ENCODE measurements at regions not wholly inside any gene's neighbourhood (a gene's known extent, or its start where the extent isn't known, plus 50 kb on each side); places are given as distances from the start of the nearest gene placed in this dataset.

DNA sequence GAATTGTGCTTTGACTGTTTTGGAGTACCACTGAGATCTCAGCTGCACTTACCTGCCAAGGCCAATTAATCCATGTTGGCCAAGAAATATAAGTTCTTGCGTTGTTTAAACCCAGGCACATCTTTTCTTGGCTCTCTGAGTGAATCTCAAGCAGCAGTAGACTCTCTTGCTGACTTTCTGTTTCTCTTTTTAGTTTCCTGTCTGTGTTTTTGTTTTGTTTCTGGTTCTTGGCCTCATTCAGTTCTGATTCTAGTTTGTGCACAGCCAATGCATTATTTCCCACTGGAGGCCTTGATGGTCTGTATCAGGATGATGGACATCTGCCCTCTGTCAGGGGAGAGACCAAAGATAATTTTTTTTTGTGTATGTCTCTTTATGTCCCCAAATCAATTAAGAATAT is 379.4 kb downstream of the CDH2 start:
- CTCF ChIA-PET: no interaction called here
- DNase-seq: no peak
- Mint-ChIP-seq H3K4me1 (no peaks in the 10 kb centered on the region), H3K4me3 (no peak overlapping the region), H3K9me3 (peaks cover 1% of the 10 kb centered on the region), H3K36me3 (no peaks in the 10 kb centered on the region), H3K27ac (no peak overlapping the region), H3K27me3 (no peaks in the 10 kb centered on the region)

DNA sequence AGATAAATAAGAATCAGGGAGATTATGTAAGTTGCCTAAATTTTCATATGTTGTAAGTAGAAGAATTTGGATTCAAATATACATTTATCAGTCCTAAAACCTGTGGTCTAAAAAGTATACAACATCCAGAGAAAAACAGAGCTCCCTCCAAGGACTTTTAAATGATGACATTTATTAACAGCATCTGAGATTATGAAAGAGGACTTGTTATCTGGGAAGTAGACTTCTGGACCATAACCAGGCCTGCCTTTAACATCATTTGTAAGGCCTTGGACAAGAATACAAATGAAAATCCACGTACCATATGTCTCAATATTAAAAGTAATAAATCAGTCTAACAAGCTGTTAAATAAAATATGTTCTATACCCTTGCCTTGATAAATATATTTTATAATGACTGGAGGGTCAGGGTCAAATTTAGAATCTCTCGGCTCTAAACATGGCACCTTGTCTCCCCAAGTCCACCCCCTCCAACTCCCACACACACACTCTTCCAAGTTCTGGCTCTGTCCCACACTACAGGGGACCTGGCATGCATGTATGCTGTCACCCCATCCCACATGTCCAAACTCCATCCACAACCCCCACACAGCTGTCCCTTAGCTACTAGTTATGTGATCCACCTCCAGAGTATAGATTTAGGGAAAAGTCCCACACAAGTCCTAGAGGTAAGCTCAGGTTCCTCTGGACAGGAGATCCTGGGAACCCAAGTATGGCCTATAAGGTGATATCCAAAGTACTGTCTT is 382.6 kb downstream of the CDH2 start:
- DNase-seq: no peak

DNA sequence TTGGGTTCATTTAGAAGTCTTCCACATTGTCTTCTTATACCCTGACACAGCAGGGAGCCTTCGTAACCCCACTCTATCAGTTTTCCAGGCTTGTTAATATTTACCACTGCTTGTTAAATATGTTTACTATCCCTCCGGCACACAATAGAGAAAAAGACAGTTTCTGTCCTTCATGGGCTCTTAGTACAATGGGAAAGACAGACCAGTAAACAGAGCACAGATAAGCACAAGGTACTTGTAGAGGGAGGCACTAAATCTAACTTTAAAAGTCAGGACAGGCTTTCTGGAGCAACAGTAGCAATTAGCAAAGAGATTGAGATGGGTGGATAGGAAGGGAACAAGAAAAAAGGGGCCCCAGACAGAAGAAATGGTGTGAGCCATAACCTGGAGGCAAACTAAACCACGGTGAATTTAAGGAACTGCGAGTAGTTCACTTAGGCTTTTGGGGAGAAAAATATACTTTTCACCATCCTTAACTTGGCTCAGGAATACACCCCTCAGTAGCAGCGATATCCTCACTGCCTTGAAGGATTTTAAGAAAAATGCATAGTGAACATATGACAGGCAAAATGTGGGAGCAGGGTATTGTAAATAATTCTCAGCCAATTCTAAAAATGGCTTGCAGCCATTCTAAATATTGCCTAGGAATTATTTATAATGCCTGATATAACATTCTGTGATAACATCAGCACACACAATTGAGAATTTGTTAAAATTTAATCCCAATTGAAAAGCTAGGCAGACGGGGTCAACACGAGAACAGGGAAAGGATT is 383.7 kb downstream of the CDH2 start:
- CTCF ChIA-PET: no interaction called here
- DNase-seq: no peak
- Mint-ChIP-seq H3K27ac (no peak overlapping the region), H3K27me3 (no peaks in the 10 kb centered on the region), H3K4me3 (no peak overlapping the region), H3K9me3 (peaks cover 1% of the 10 kb centered on the region), H3K36me3 (no peaks in the 10 kb centered on the region), H3K4me1 (no peaks in the 10 kb centered on the region)

More for the DNA sequence above, 382.6 kb downstream of the CDH2 start:
- H3K4me3 Mint-ChIP-seq: no peak overlapping the region
- peaks cover 1% of the 10 kb centered on the region for H3K9me3 Mint-ChIP-seq
- CTCF ChIA-PET: no interaction called here
- H3K27me3 Mint-ChIP-seq: no peaks in the 10 kb centered on the region
- H3K27ac Mint-ChIP-seq: no peak overlapping the region
- no peaks in the 10 kb centered on the region for H3K4me1 Mint-ChIP-seq
- H3K36me3 Mint-ChIP-seq: no peaks in the 10 kb centered on the region

DNA sequence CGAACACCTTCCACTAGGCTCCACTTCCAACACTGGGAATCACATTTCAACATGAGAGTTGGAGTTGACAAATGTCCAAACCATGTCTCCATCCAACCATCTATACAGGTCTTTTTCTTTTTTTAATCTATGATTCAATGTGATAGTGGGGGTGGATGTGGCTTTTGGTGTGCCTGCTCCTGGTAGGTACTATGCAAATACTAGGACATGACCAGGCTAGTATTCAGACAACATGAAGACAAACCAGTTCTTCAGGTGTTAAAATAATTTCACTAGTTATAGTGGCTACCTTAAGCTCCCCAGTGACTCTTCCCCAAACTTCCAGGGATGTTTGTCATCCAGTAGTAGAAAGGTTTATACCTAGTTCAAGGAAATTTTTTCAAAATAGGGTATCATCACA is 387.5 kb downstream of the CDH2 start:
- no peak overlapping the region for H3K4me3 Mint-ChIP-seq
- no peak overlapping the region for H3K27ac Mint-ChIP-seq
- H3K4me1 Mint-ChIP-seq: no peaks in the 10 kb centered on the region
- DNase-seq: no peak
- no peaks in the 10 kb centered on the region for H3K36me3 Mint-ChIP-seq
- peaks cover 11% of the 10 kb centered on the region for H3K9me3 Mint-ChIP-seq
- CTCF ChIA-PET: interaction anchor here (0.5 to 0.6 kb wide), 2 partner anchors 38 to 1740 kb away, joined by 3 read pairs; no protein-coding TSS in a partner anchor
- H3K27me3 Mint-ChIP-seq: no peaks in the 10 kb centered on the region

DNA sequence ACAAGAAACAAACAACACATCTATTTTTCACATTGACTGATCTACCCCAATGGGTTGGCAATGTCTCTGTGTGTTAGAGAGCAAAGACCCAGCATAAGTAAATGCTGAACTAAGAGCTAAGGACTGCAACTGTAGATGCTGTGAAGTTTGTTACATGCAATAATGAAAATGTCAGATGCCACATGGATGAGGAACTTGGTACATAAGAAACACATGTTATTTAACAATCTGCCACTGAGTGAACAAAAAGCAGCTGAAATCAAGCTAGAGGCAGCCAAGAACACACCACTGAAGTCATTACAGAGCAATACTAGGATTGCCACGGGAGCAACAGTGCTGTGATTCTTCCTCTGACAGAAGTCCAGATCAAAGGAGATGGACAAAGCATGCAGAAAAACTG is 389.4 kb downstream of the CDH2 start:
- H3K36me3 Mint-ChIP-seq: no peaks in the 10 kb centered on the region
- DNase-seq: no peak
- H3K4me1 Mint-ChIP-seq: no peaks in the 10 kb centered on the region
- peaks cover 10% of the 10 kb centered on the region for H3K9me3 Mint-ChIP-seq
- CTCF ChIA-PET: no interaction called here
- H3K4me3 Mint-ChIP-seq: no peak overlapping the region
- no peaks in the 10 kb centered on the region for H3K27me3 Mint-ChIP-seq
- no peak overlapping the region for H3K27ac Mint-ChIP-seq

DNA sequence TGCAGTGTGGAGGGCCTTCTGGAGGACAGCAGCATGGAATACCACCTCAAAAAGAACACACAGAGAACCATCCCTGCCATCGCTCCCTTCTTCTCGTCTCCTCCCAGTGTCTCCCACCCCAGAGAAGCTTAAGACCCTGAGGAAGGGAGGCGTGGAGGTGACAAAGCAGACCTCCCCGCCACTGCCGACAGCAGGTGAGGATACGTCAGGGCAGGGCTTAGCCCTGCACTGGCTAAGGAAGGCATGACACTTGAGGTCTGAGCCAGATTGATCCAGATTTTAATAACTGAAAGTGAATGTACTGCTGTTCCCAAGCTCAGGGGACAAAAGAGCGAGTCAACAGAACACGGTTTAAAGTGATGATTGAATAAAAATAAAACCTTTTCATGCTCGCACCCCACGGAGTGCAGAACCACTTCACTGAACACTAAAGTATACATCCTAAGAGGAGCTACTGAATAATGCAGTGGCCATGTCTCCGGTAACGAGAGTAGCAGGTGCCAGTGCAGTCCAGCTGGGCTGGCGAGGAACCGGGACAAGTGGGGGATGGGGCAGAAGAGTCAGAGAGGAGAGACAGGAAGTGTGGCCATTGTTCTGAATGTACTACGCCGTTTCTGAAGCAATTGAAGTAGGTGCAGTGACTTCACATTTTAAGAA is 391.0 kb downstream of the CDH2 start:
- Mint-ChIP-seq H3K27me3 (no peaks in the 10 kb centered on the region), H3K4me3 (no peak overlapping the region), H3K9me3 (peaks cover 15% of the 10 kb centered on the region), H3K36me3 (no peaks in the 10 kb centered on the region), H3K4me1 (no peaks in the 10 kb centered on the region), H3K27ac (no peak overlapping the region)
- no peak for DNase-seq
- CTCF ChIA-PET: no interaction called here

DNA sequence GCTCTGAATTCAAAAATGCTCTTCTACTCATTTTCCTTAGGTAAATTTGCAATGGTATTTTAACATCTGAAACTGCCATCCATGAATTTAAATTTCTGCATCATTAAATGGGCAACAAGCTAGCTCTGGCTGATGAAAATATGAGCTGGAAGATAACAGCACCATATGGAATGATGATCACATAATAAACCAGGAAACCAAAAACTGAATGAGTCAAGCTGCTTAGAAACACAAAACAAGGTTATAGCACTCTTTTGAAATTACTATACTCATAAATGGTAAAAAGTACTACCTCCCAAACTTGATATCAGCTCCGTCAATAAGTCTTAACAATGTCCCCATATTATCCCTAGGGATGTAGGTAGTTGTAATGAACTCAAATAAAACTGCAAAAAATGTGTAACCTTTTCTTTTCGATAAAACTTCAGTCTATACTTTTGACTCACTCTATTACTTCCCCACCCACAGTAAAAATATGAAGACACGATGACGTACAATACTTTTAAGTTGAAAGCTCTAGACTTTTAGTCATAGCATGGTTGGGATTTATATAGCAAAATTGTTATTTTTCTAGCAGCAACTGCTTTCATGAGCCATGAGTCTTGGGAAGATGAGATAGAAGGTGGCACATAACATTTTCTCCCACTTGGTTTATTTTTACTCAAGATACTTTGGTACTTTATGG is 396.7 kb downstream of the CDH2 start:
- H3K27ac Mint-ChIP-seq: no peak overlapping the region
- peaks cover 11% of the 10 kb centered on the region for H3K9me3 Mint-ChIP-seq
- no peak for DNase-seq
- H3K4me3 Mint-ChIP-seq: no peak overlapping the region
- H3K36me3 Mint-ChIP-seq: no peaks in the 10 kb centered on the region
- CTCF ChIA-PET: no interaction called here
- H3K27me3 Mint-ChIP-seq: no peaks in the 10 kb centered on the region
- no peaks in the 10 kb centered on the region for H3K4me1 Mint-ChIP-seq

DNA sequence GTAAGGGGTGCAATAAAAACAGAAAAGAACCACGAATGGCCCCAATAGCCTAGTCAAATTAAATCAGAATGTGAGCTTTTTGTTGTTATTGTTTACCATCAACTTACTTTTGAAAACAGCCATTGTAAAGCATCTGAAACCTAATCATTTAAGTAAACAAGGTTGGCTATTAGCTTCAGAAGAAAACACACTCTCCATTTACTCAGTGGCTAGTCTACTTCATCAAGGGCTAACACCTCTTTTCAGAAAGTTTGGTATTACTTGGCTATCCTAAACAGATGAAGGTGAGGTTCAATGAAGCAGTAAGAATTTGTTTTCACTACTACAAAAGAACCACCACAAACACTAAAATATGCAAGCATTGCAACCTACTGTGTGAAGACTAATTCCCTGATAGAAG is 398.0 kb downstream of the CDH2 start:
- CTCF ChIA-PET: no interaction called here
- H3K4me3 Mint-ChIP-seq: no peak overlapping the region
- H3K9me3 Mint-ChIP-seq: peaks cover 10% of the 10 kb centered on the region
- no peak for DNase-seq
- H3K36me3 Mint-ChIP-seq: no peaks in the 10 kb centered on the region
- H3K27ac Mint-ChIP-seq: no peak overlapping the region
- no peaks in the 10 kb centered on the region for H3K4me1 Mint-ChIP-seq
- no peaks in the 10 kb centered on the region for H3K27me3 Mint-ChIP-seq

DNA sequence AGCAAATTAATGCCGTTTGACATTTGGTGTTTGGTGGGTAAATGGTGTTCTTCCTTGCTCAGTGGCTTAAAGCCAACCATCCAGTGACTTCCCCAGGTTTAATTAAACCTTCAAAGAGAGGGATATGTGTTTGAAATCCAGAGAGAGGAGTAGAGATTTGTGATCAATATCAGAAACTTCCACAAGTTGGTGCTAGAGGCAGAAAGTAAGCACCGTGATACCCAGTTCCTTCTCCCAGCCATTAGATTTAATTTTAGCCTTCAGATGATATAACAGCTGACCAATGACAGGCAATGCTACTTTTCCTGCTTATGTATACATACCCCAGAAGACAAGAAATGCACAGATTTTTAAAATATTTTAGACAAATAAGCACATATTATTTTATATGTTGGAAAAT is 398.5 kb downstream of the CDH2 start:
- no peak for DNase-seq
- Mint-ChIP-seq H3K4me1 (no peaks in the 10 kb centered on the region), H3K27ac (no peak overlapping the region), H3K36me3 (no peaks in the 10 kb centered on the region), H3K4me3 (no peak overlapping the region), H3K27me3 (no peaks in the 10 kb centered on the region), H3K9me3 (peaks cover 10% of the 10 kb centered on the region)
- CTCF ChIA-PET: no interaction called here

DNA sequence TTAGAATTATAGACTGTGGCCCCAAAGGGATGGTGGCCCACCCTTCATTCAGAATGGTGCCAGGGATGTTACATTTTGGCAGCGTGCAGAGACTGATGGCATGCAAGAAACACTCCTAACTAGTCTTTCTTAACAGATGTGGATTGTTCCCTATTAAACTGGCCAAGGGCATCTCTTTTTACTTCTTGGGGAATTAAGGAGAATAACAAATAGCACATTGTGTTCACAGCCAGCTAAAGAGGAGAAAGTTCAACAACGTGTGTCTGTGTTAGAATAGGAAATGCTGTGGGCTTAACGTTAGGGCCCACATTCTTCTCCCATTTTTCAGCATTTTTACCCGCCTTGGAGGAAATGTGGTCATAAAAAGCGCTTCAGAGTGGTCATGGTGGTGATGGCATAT is 404.8 kb downstream of the CDH2 start:
- H3K4me3 Mint-ChIP-seq: no peak overlapping the region
- H3K4me1 Mint-ChIP-seq: no peaks in the 10 kb centered on the region
- H3K27me3 Mint-ChIP-seq: no peaks in the 10 kb centered on the region
- DNase-seq: no peak
- CTCF ChIA-PET: no interaction called here
- no peak overlapping the region for H3K27ac Mint-ChIP-seq
- H3K9me3 Mint-ChIP-seq: peaks cover 7% of the 10 kb centered on the region
- H3K36me3 Mint-ChIP-seq: no peaks in the 10 kb centered on the region

DNA sequence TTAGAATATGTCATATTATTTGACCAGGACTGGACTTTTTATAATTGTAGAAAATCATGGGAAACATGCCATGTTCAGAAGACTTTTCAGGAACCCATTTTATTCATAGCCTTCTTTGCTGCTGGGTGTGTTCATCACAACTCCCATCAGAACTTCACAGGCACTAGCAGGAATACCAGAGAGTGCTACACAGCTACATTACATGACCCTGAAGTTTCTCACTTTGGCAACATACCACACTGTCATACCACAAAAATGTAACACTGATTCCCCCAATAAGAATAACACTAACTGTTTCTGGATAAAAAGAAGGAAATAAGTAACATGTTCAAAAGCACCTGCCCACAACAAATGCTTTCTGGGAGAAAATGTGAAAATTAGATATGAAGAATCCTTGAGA is 405.4 kb downstream of the CDH2 start:
- CTCF ChIA-PET: no interaction called here
- peaks cover 7% of the 10 kb centered on the region for H3K9me3 Mint-ChIP-seq
- H3K36me3 Mint-ChIP-seq: no peaks in the 10 kb centered on the region
- H3K4me1 Mint-ChIP-seq: no peaks in the 10 kb centered on the region
- DNase-seq: no peak
- no peak overlapping the region for H3K4me3 Mint-ChIP-seq
- H3K27ac Mint-ChIP-seq: peak overlapping the region; percentile 45
- H3K27me3 Mint-ChIP-seq: no peaks in the 10 kb centered on the region

DNA sequence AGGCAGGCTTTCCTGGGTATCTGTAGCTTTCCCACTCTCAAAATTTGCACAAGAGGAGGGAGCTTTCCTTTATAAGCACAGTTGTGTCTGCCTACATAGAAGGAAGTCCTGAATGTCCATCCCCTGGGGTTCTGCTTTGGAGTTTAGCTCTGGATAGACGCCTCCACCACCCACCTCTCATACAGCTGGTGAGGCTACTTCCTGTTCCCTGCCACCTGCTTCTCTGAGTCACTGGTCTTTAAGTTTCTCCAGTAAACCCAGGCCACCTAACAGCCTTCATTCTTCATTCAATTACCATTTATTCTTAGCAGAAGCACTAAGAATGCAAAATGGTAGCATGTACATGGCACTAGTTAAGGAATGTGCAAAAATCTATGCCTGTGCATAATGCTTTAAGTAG is 407.8 kb downstream of the CDH2 start:
- CTCF ChIA-PET: no interaction called here
- Mint-ChIP-seq H3K27ac (no peak overlapping the region), H3K27me3 (no peaks in the 10 kb centered on the region), H3K36me3 (no peaks in the 10 kb centered on the region), H3K9me3 (peaks cover 4% of the 10 kb centered on the region), H3K4me3 (no peak overlapping the region), H3K4me1 (no peaks in the 10 kb centered on the region)
- DNase-seq: no peak

DNA sequence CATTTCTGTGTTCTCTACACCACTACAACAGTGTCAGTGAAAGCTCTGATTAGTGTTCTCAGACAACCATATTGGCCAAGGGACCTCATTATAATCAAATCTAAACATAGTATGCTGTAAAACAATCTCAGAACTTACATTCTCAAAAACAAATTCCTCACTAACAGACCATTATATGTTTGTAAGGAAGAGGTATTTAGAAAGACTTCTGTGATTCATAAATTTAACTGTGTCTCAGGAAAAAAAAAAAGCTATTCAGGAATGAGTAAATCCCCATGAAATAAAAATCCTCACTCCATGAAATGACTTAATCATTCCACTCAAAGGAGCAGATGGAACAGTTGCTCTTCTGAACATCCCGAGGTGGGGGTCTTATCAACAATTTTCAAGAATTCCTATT is 413.0 kb downstream of the CDH2 start:
- Mint-ChIP-seq H3K27ac (no peak overlapping the region), H3K9me3 (peaks cover 6% of the 10 kb centered on the region), H3K4me1 (no peaks in the 10 kb centered on the region), H3K4me3 (no peak overlapping the region), H3K27me3 (no peaks in the 10 kb centered on the region), H3K36me3 (no peaks in the 10 kb centered on the region)
- CTCF ChIA-PET: no interaction called here
- DNase-seq: no peak

DNA sequence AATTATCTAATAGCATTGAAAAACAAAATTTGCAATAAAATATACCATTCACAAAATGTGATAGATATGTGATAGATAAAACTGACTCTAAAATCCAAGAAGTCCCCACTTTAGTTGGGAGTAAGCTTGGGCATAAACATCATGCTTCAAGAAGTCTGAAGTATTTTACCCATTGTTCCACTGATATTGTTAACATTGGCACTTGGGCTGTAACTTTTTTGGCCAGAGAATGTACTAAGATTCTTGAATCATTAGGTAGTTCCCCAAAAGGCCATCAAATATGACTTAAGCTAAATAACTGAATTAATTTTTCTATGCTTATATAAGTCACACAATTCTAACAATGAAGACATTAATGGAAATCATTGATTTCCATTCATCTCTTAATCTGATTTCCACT is 413.6 kb downstream of the CDH2 start:
- peaks cover 6% of the 10 kb centered on the region for H3K9me3 Mint-ChIP-seq
- CTCF ChIA-PET: no interaction called here
- H3K27me3 Mint-ChIP-seq: no peaks in the 10 kb centered on the region
- no peak overlapping the region for H3K27ac Mint-ChIP-seq
- H3K4me1 Mint-ChIP-seq: no peaks in the 10 kb centered on the region
- H3K4me3 Mint-ChIP-seq: no peak overlapping the region
- H3K36me3 Mint-ChIP-seq: no peaks in the 10 kb centered on the region
- DNase-seq: no peak
